ENCODE measurements at regions not wholly inside any gene's neighbourhood (a gene's known extent, or its start where the extent isn't known, plus 50 kb on each side); places are given as distances from the start of the nearest gene placed in this dataset.

DNA sequence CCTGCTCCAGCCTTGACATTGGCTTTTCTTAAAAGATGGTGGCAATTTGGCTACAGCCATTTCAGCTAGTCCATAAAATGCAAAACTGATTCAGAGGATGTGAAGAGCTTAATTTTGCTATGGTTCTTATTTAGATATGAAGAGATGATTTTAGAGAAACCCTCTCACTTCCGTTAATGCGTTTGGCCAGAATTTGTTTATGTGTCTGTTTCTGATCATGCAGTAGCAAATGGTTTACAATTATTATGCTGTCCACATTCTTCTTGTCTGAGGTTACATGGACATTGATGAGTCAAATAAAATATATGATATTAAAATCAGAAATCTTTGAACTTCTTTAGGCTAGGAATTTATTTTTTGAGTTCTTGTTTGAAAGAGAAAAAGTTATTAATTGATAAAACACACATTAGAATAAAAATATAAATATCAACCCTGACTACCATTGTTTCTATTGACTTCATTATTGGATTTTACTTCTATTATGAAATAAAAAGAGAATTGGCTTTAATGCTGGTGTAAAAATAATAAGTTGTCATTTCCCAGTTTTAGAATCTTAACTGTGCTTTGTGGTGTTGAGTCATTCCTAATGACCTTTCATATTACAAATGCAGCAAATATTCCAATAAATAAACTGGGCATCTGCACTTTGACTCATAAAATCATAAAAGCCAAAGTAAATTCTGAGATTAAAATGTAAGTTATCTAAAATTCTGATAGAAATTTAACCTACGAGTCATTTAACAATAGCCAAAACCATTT, 1286.0 kb upstream of the GJE1 start:
- intact Hi-C loops (cut with micrococcal nuclease; ENCODE audit: unreplicated experiment) = no loop called here
- POLR2A ChIA-PET (ENCODE audit: low non-redundant PET) = no interaction called here
- Histone ChIP-seq H3K27me3 (replicated peaks; ENCODE audit: insufficient read depth, low read depth, low read length, poor library complexity) (no peaks in the 10 kb centered on the region), H3K4me1 (ENCODE audit: insufficient read depth, low read length, poor library complexity, severe bottlenecking) (no peaks in the 10 kb centered on the region), H3K27ac (ENCODE audit: low read depth, low read length, poor library complexity, severe bottlenecking) (no peak overlapping the region), H3K9me3 (ENCODE audit: low read depth, low read length, poor library complexity, severe bottlenecking) (no peaks in the 10 kb centered on the region), H3K36me3 (ENCODE audit: insufficient read depth, low read length, poor library complexity, severe bottlenecking) (no peaks in the 10 kb centered on the region), H3K4me3 (ENCODE audit: low read depth, low read length, poor library complexity, severe bottlenecking) (no peak overlapping the region)
- CTCF ChIA-PET = no interaction called here
- TF ChIP-seq, protein P1, sequence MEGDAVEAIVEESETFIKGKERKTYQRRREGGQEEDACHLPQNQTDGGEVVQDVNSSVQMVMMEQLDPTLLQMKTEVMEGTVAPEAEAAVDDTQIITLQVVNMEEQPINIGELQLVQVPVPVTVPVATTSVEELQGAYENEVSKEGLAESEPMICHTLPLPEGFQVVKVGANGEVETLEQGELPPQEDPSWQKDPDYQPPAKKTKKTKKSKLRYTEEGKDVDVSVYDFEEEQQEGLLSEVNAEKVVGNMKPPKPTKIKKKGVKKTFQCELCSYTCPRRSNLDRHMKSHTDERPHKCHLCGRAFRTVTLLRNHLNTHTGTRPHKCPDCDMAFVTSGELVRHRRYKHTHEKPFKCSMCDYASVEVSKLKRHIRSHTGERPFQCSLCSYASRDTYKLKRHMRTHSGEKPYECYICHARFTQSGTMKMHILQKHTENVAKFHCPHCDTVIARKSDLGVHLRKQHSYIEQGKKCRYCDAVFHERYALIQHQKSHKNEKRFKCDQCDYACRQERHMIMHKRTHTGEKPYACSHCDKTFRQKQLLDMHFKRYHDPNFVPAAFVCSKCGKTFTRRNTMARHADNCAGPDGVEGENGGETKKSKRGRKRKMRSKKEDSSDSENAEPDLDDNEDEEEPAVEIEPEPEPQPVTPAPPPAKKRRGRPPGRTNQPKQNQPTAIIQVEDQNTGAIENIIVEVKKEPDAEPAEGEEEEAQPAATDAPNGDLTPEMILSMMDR (conservative IDR thresholded peaks at IDR 0.05; ENCODE audit: low read depth, low read length) = no peak
- no peak for TF ChIP-seq EZH2 (IDR thresholded peaks at IDR 0.05; ENCODE audit: borderline replicate concordance, low read depth, low read length, poor library complexity, severe bottlenecking)
- DNase-seq (ENCODE audit: low spot score) = no peak
- no TSS peak for BruUV-seq (replicated peaks)

DNA sequence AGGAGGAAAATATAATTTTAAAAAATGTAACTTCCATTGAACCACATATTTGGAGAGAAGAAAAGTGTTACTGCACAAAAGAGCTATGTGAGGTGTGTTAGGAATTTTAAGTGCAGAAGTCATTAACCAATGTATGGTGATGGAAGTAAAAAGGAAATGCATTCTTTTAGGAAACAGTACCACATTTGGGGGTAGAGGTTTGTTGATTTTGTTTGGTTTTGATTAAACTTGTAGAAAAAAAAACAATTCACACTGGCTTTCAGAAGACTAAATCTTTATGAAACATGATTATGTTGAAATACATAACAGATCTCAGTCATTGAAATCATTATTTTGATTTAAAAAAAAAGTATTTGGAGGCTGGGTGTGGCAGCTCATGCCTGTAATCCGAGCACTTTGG, 1287.0 kb upstream of the GJE1 start:
- H3K4me1 ChIP-seq (ENCODE audit: insufficient read depth, low read length, poor library complexity, severe bottlenecking) = no peaks in the 10 kb centered on the region
- TF ChIP-seq EZH2 (IDR thresholded peaks at IDR 0.05; ENCODE audit: borderline replicate concordance, low read depth, low read length, poor library complexity, severe bottlenecking) = no peak
- TF ChIP-seq, protein P1 (conservative IDR thresholded peaks at IDR 0.05; ENCODE audit: low read depth, low read length) = no peak
- H3K27me3 ChIP-seq (replicated peaks; ENCODE audit: insufficient read depth, low read depth, low read length, poor library complexity) = no peaks in the 10 kb centered on the region
- H3K36me3 ChIP-seq (ENCODE audit: insufficient read depth, low read length, poor library complexity, severe bottlenecking) = no peaks in the 10 kb centered on the region
- no peak overlapping the region for H3K27ac ChIP-seq (ENCODE audit: low read depth, low read length, poor library complexity, severe bottlenecking)
- ChIA-PET POLR2A (ENCODE audit: low non-redundant PET) (no interaction called here), CTCF (no interaction called here)
- DNase-seq (ENCODE audit: low spot score) = no peak
- intact Hi-C loops (cut with micrococcal nuclease; ENCODE audit: unreplicated experiment) = no loop called here
- H3K4me3 ChIP-seq (ENCODE audit: low read depth, low read length, poor library complexity, severe bottlenecking) = no peak overlapping the region
- BruUV-seq (replicated peaks) = no TSS peak
- no peaks in the 10 kb centered on the region for H3K9me3 ChIP-seq (ENCODE audit: low read depth, low read length, poor library complexity, severe bottlenecking)

DNA sequence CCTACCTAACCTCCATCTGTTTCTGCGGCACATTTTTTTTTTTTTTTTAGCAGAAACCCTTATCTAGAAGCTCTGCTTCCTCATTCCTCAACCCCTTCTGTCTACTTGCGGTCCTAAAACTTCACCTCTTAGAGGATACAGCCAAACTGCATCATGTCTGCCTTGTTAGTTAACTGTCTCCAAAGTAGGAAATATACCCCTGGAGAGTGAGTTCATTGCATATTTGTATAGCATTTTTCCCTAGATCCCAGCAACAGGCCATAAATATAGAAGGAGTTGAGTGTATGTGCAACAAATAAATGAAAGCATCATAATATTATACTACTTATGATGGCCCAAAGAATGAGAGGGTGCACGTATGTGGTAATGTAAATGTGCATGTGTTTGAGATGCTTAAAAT, 1288.6 kb upstream of the GJE1 start:
- Histone ChIP-seq H3K27me3 (replicated peaks; ENCODE audit: insufficient read depth, low read depth, low read length, poor library complexity) (no peaks in the 10 kb centered on the region), H3K4me1 (ENCODE audit: insufficient read depth, low read length, poor library complexity, severe bottlenecking) (no peaks in the 10 kb centered on the region), H3K36me3 (ENCODE audit: insufficient read depth, low read length, poor library complexity, severe bottlenecking) (no peaks in the 10 kb centered on the region), H3K27ac (ENCODE audit: low read depth, low read length, poor library complexity, severe bottlenecking) (no peak overlapping the region), H3K4me3 (ENCODE audit: low read depth, low read length, poor library complexity, severe bottlenecking) (no peak overlapping the region), H3K9me3 (ENCODE audit: low read depth, low read length, poor library complexity, severe bottlenecking) (no peaks in the 10 kb centered on the region)
- ChIA-PET CTCF (no interaction called here), POLR2A (ENCODE audit: low non-redundant PET) (no interaction called here)
- TF ChIP-seq, protein P1 (conservative IDR thresholded peaks at IDR 0.05; ENCODE audit: low read depth, low read length) = no peak
- TF ChIP-seq EZH2 (IDR thresholded peaks at IDR 0.05; ENCODE audit: borderline replicate concordance, low read depth, low read length, poor library complexity, severe bottlenecking) = no peak
- DNase-seq (ENCODE audit: low spot score) = no peak
- no TSS peak for BruUV-seq (replicated peaks)
- intact Hi-C loops (cut with micrococcal nuclease; ENCODE audit: unreplicated experiment) = no loop called here

Data from A673 (cell line).